OCI-LY7 (cell line): ENCODE measurements at regions not wholly inside any gene's neighbourhood (a gene's known extent, or its start where the extent isn't known, plus 50 kb on each side); places are given as distances from the start of the nearest gene placed in this dataset.

Experiments
- CTCF ChIP-seq: fragments of 200-600 bp; sonication (generic); conservative IDR thresholded peaks from 2 replicates; pipeline ENCODE4 v1.5.1; 2014; ENCODE audit warnings: mild to moderate bottlenecking, antibody characterized with exemption, low read length, moderate library complexity, mixed read lengths
- EZH2phosphoT487 ChIP-seq: fragments of 200-600 bp; sonication (generic); IDR thresholded peaks from 2 replicates; pipeline ENCODE4 v1.6.1; 2018; ENCODE audit warnings: low read depth, borderline replicate concordance, mild to moderate bottlenecking, mixed run types, antibody characterized with exemption, low read length, moderate library complexity, mixed read lengths

- TF ChIP-seq CTCF = no peak
- TF ChIP-seq EZH2phosphoT487 = no peak
Measured at GRCh38 chr4:155060873-155061272, 147.6 kb upstream of the NPY2R start.
